ENCODE measurements at regions not wholly inside any gene's neighbourhood (a gene's known extent, or its start where the extent isn't known, plus 50 kb on each side); places are given as distances from the start of the nearest gene placed in this dataset.

DNA sequence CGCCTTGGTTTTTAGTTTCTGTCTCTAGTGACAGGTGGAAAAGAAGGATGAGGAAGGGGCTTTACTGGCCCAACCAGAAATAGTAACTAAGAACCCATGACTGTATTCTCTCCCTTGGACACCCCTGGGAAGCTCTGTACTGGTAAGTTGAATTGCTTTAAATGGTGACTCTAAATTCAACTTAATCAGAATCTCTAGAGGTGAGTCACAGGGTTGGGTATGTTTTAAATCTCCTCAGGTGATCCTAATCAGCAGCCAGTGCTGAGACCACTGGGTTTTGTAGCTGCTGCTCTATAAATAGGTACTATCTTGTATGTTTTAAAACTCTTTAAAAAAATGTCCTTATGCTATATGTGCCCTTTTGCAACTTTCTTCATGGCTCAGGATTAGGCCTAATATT lies 314.0 kb upstream of the ECI2 start:
- DNase-seq (no peak), ATAC-seq (no peak)
- no peaks in the 10 kb centered on the region for H3K27me3 ChIP-seq (ENCODE audit: control insufficient read depth, insufficient read depth, low read length)
- peaks cover 5% of the 10 kb centered on the region in 2 donors for H3K4me1 Mint-ChIP-seq
- H3K27ac ChIP-seq (ENCODE audit: low read length) = no peak overlapping the region
- H3K36me3 Mint-ChIP-seq = peaks cover 7% of the 10 kb centered on the region
- 100% methylated on average over 1 of the region's 1 CpG for WGBS (ENCODE audit: insufficient coverage)
- H3K27ac Mint-ChIP-seq = no peak overlapping the region
- H3K36me3 ChIP-seq (ENCODE audit: control insufficient read depth, insufficient read depth, low read length) = no peaks in the 10 kb centered on the region
- no peak overlapping the region for H3K4me3 Mint-ChIP-seq
- no peaks in the 10 kb centered on the region for H3K9me3 ChIP-seq (ENCODE audit: control insufficient read depth, insufficient read depth, low read length)
- no peaks in the 10 kb centered on the region for H3K4me1 ChIP-seq (ENCODE audit: control insufficient read depth, insufficient read depth, low read length)
- no peaks in the 10 kb centered on the region for H3K9me3 Mint-ChIP-seq
- TF ChIP-seq, protein P1, sequence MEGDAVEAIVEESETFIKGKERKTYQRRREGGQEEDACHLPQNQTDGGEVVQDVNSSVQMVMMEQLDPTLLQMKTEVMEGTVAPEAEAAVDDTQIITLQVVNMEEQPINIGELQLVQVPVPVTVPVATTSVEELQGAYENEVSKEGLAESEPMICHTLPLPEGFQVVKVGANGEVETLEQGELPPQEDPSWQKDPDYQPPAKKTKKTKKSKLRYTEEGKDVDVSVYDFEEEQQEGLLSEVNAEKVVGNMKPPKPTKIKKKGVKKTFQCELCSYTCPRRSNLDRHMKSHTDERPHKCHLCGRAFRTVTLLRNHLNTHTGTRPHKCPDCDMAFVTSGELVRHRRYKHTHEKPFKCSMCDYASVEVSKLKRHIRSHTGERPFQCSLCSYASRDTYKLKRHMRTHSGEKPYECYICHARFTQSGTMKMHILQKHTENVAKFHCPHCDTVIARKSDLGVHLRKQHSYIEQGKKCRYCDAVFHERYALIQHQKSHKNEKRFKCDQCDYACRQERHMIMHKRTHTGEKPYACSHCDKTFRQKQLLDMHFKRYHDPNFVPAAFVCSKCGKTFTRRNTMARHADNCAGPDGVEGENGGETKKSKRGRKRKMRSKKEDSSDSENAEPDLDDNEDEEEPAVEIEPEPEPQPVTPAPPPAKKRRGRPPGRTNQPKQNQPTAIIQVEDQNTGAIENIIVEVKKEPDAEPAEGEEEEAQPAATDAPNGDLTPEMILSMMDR (IDR thresholded peaks at IDR 0.05) = no peak
- H3K4me3 ChIP-seq (ENCODE audit: low read length) = no peak overlapping the region
- intact Hi-C loops (cut with micrococcal nuclease) = no loop called here
- H3K27me3 Mint-ChIP-seq (ENCODE audit: low read depth in 2 of 2) = peaks cover 25 to 43% of the 10 kb centered on the region in 2 donors

DNA sequence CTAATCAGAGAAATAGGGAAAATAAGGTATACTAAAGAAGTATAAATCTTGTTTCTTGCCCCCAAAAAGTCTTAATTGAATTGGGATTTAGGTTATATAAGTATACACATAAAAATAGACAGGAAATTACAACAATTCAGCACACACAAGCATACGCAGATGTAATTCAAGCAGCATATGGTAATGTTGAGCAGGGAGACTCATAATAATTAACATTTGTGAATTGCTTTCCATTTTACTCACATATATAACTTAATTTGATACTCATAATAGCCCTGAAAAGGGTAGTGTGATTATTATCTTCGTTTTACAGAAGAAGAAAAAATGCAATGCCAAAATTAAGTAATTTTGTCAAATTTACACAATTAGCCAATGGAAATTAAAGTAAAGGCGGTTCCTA lies 313.5 kb upstream of the ECI2 start:
- Mint-ChIP-seq H3K36me3 (peaks cover 7% of the 10 kb centered on the region), H3K4me1 (no peaks in the 10 kb centered on the region), H3K27ac (no peak overlapping the region), H3K27me3 (ENCODE audit: low read depth in 2 of 2) (peaks cover 24 to 37% of the 10 kb centered on the region in 2 donors), H3K9me3 (no peaks in the 10 kb centered on the region), H3K4me3 (no peak overlapping the region)
- 80% methylated on average over 1 of the region's 3 CpGs for WGBS (ENCODE audit: insufficient coverage)
- no peak for ATAC-seq
- Histone ChIP-seq H3K4me3 (ENCODE audit: low read length) (no peak overlapping the region), H3K27ac (ENCODE audit: low read length) (no peak overlapping the region), H3K27me3 (ENCODE audit: control insufficient read depth, insufficient read depth, low read length) (no peaks in the 10 kb centered on the region), H3K9me3 (ENCODE audit: control insufficient read depth, insufficient read depth, low read length) (no peaks in the 10 kb centered on the region), H3K4me1 (ENCODE audit: control insufficient read depth, insufficient read depth, low read length) (no peaks in the 10 kb centered on the region), H3K36me3 (ENCODE audit: control insufficient read depth, insufficient read depth, low read length) (no peaks in the 10 kb centered on the region)
- intact Hi-C loops (cut with micrococcal nuclease) = no loop called here
- DNase-seq = no peak
- TF ChIP-seq, protein P1 (IDR thresholded peaks at IDR 0.05) = no peak

DNA sequence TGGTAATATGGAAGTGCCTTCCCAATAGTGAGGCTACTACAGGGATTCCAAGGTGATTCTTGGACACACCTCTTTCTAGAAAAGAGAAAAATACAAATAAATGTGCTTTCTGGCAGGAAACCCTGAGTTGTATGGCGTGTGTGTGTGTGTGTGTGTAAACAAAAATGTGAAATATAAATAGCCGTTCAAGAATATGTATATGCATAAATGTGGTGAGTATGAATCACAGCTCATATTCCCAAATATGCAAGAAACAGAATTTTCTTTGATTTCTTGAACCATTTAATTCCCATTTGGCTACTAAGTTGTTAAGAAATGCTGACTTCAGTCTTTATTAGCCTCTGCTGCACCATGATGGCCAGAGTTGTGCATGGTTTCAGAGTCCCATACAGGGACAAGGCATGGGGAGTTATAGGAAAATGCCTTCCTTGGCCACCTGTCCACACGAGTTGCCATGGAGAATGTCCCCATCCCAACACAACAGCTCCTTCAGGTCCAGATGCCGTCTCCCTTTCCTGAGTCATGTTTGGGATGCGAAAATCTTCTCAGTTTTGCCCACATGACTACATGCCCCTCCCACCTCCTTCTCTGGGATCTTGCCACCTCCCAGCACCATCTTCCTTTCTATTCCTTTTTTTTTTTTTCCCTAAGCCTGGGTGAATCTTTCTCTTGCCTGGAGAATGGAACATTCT lies 312.4 kb upstream of the ECI2 start:
- H3K4me3 ChIP-seq (ENCODE audit: low read length) = no peak overlapping the region
- H3K27ac ChIP-seq (ENCODE audit: low read length) = no peak overlapping the region
- no peaks in the 10 kb centered on the region for H3K9me3 Mint-ChIP-seq
- ATAC-seq = no peak
- H3K4me1 ChIP-seq (ENCODE audit: control insufficient read depth, insufficient read depth, low read length) = no peaks in the 10 kb centered on the region
- peaks cover 7% of the 10 kb centered on the region for H3K36me3 Mint-ChIP-seq
- no peak for DNase-seq
- H3K4me1 Mint-ChIP-seq = no peaks in the 10 kb centered on the region
- H3K9me3 ChIP-seq (ENCODE audit: control insufficient read depth, insufficient read depth, low read length) = no peaks in the 10 kb centered on the region
- H3K27ac Mint-ChIP-seq = no peak overlapping the region
- no peaks in the 10 kb centered on the region for H3K36me3 ChIP-seq (ENCODE audit: control insufficient read depth, insufficient read depth, low read length)
- H3K4me3 Mint-ChIP-seq = no peak overlapping the region
- intact Hi-C loops (cut with micrococcal nuclease) = no loop called here
- TF ChIP-seq, protein P1 (IDR thresholded peaks at IDR 0.05) = no peak
- 66% methylated on average over 5 of the region's 5 CpGs for WGBS (ENCODE audit: insufficient coverage)
- no peaks in the 10 kb centered on the region for H3K27me3 ChIP-seq (ENCODE audit: control insufficient read depth, insufficient read depth, low read length)
- peaks cover 20 to 32% of the 10 kb centered on the region in 2 donors for H3K27me3 Mint-ChIP-seq (ENCODE audit: low read depth in 2 of 2)

DNA sequence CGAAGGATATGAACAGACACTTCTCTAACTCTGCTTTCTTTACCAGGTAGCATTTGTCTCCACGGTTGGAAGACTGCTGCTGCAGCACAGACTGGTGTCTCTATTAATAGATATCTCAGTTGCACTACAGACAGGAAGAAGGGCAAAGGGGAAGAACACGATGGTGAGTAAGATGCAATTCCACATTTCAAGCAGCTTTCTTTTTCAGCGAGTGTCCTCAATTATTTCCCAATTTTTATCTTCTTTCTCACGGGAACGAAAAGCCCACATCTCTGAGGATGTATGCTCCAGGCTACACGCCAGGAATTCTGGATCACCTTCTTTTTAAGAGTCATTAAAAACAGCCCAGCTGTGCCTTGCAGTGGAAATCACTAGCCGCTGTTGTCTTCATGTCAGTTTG lies 311.6 kb upstream of the ECI2 start:
- 67% methylated on average over 7 of the region's 8 CpGs for WGBS (ENCODE audit: insufficient coverage)
- no peak for DNase-seq
- H3K27ac Mint-ChIP-seq = no peak overlapping the region

More for the DNA sequence above, 311.6 kb upstream of the ECI2 start:
- H3K27me3 Mint-ChIP-seq (ENCODE audit: low read depth in 2 of 2) = peaks cover 20 to 30% of the 10 kb centered on the region in 2 donors
- Histone ChIP-seq H3K4me1 (ENCODE audit: control insufficient read depth, insufficient read depth, low read length) (no peaks in the 10 kb centered on the region), H3K27ac (ENCODE audit: low read length) (no peak overlapping the region), H3K27me3 (ENCODE audit: control insufficient read depth, insufficient read depth, low read length) (no peaks in the 10 kb centered on the region), H3K9me3 (ENCODE audit: control insufficient read depth, insufficient read depth, low read length) (no peaks in the 10 kb centered on the region), H3K4me3 (ENCODE audit: low read length) (no peak overlapping the region), H3K36me3 (ENCODE audit: control insufficient read depth, insufficient read depth, low read length) (no peaks in the 10 kb centered on the region)
- no peaks in the 10 kb centered on the region for H3K9me3 Mint-ChIP-seq
- TF ChIP-seq, protein P1 (IDR thresholded peaks at IDR 0.05) = no peak
- intact Hi-C loops (cut with micrococcal nuclease) = no loop called here
- H3K4me3 Mint-ChIP-seq = no peak overlapping the region
- H3K4me1 Mint-ChIP-seq = no peaks in the 10 kb centered on the region
- ATAC-seq = no peak
- peaks cover 7% of the 10 kb centered on the region for H3K36me3 Mint-ChIP-seq
